Glutamatergic neuron (in vitro differentiated cells): ENCODE measurements at regions not wholly inside any gene's neighbourhood (a gene's known extent, or its start where the extent isn't known, plus 50 kb on each side); places are given as distances from the start of the nearest gene placed in this dataset.

Source experiments
- DNase-seq: peaks from one replicate; pipeline ENCODE4 v3.0.0; 2022
- H3K27ac Mint-ChIP-seq: one replicate; pipeline ENCODE4 v1.8.0; 2020; ENCODE audit warnings: mild to moderate bottlenecking, mixed read lengths, inconsistent platforms; ENCODE audit not compliant: unreplicated experiment
- H3K27me3 Mint-ChIP-seq: one replicate; pipeline ENCODE4 v1.8.0; 2020; ENCODE audit warnings: mild to moderate bottlenecking, moderate library complexity, mixed read lengths, inconsistent platforms; ENCODE audit not compliant: unreplicated experiment
- H3K36me3 Mint-ChIP-seq: one replicate; pipeline ENCODE4 v1.8.0; 2020; ENCODE audit warnings: mild to moderate bottlenecking, mixed read lengths, inconsistent platforms; ENCODE audit not compliant: unreplicated experiment
- H3K4me1 Mint-ChIP-seq: one replicate; pipeline ENCODE4 v1.8.0; 2020; ENCODE audit warnings: mild to moderate bottlenecking, low read depth, mixed read lengths, inconsistent platforms; ENCODE audit not compliant: unreplicated experiment
- H3K4me3 Mint-ChIP-seq: one replicate; pipeline ENCODE4 v1.8.0; 2020; ENCODE audit warnings: mild to moderate bottlenecking, mixed read lengths, inconsistent platforms; ENCODE audit not compliant: unreplicated experiment
- H3K9me3 Mint-ChIP-seq: one replicate; pipeline ENCODE4 v1.8.0; 2020; ENCODE audit warnings: mild to moderate bottlenecking, moderate library complexity, mixed read lengths, inconsistent platforms; ENCODE audit not compliant: unreplicated experiment
- TF ChIP-seq, protein P1 (sequence below): fragments of 200-600 bp; sonication (generic); IDR thresholded peaks from one replicate; pipeline ENCODE4 v1.5.0; 2021; ENCODE audit not compliant: partially characterized antibody, unreplicated experiment

DNA sequence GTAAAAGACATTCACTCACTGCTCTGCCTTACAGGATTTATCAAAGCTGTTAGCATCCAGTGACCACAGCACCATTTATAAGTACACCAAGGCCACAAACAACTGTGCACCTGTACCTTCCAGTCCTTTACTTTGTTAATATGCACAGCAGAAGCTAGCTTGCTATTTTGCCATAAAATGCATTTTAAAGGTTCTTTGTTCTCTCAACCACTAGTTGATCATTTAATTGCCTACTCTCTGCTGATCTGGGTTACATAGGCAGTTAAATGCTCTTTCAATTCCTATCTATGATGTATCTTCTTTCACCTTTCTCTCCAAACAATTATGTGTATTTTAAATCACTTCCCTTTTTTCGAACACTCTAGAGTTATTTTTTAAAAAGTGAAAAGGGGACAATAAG, 126.4 kb downstream of the SIPA1L2 start:
- peaks cover 59% of the 10 kb centered on the region for H3K4me1 Mint-ChIP-seq
- DNase-seq: no peak
- TF ChIP-seq, protein P1, sequence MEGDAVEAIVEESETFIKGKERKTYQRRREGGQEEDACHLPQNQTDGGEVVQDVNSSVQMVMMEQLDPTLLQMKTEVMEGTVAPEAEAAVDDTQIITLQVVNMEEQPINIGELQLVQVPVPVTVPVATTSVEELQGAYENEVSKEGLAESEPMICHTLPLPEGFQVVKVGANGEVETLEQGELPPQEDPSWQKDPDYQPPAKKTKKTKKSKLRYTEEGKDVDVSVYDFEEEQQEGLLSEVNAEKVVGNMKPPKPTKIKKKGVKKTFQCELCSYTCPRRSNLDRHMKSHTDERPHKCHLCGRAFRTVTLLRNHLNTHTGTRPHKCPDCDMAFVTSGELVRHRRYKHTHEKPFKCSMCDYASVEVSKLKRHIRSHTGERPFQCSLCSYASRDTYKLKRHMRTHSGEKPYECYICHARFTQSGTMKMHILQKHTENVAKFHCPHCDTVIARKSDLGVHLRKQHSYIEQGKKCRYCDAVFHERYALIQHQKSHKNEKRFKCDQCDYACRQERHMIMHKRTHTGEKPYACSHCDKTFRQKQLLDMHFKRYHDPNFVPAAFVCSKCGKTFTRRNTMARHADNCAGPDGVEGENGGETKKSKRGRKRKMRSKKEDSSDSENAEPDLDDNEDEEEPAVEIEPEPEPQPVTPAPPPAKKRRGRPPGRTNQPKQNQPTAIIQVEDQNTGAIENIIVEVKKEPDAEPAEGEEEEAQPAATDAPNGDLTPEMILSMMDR: no peak

GRCh38 chr1:232501854-232502253, 128.1 kb downstream of the SIPA1L2 start:
- Mint-ChIP-seq H3K4me1 (peaks cover 45% of the 10 kb centered on the region), H3K4me3 (no peak overlapping the region), H3K9me3 (peaks cover 16% of the 10 kb centered on the region), H3K36me3 (no peaks in the 10 kb centered on the region), H3K27me3 (no peaks in the 10 kb centered on the region), H3K27ac (no peak overlapping the region)
- no peak for DNase-seq
- TF ChIP-seq, protein P1: no peak

More for the DNA sequence above, 126.4 kb downstream of the SIPA1L2 start:
- Mint-ChIP-seq H3K9me3 (peaks cover 18% of the 10 kb centered on the region), H3K36me3 (no peaks in the 10 kb centered on the region), H3K4me3 (no peak overlapping the region), H3K27me3 (peaks cover 4% of the 10 kb centered on the region), H3K27ac (no peak overlapping the region)

- H3K36me3 Mint-ChIP-seq: no peaks in the 10 kb centered on the region
Observed at GRCh38 chr1:232499188-232499587, 130.7 kb downstream of the SIPA1L2 start.

DNA sequence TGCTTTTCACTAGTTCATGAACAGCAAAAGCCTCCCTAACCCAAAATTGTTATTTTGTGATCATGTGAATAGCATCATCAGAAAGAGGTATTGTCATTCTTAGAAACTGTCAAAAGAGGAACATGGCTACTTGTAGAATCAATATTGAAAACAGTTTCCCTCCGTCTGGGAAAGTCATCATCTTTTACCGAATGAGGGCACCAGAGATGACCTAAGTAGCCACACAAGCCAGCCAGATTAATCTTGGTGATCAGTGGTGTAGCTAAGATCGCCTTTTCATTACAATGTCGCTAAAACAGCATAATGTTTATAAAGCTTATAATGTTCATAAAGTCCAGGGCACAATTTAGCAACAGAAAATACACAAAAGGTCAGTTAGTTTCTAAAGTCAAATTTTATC, 136.1 kb downstream of the SIPA1L2 start:
- Mint-ChIP-seq H3K27ac (no peak overlapping the region), H3K4me3 (no peak overlapping the region), H3K27me3 (peaks cover 2% of the 10 kb centered on the region), H3K9me3 (peaks cover 7% of the 10 kb centered on the region), H3K36me3 (peaks cover 13% of the 10 kb centered on the region), H3K4me1 (peaks cover 21% of the 10 kb centered on the region)
- TF ChIP-seq, protein P1: no peak
- DNase-seq: no peak

More at GRCh38 chr1:232499188-232499587, 130.7 kb downstream of the SIPA1L2 start:
- DNase-seq: no peak
- peaks cover 16% of the 10 kb centered on the region for H3K9me3 Mint-ChIP-seq
- TF ChIP-seq, protein P1: no peak
- H3K4me1 Mint-ChIP-seq: peaks cover 44% of the 10 kb centered on the region
- H3K27ac Mint-ChIP-seq: peak overlapping the region; percentile 43
- H3K27me3 Mint-ChIP-seq: peaks cover 2% of the 10 kb centered on the region
- H3K4me3 Mint-ChIP-seq: peak overlapping the region; percentile 25

DNA sequence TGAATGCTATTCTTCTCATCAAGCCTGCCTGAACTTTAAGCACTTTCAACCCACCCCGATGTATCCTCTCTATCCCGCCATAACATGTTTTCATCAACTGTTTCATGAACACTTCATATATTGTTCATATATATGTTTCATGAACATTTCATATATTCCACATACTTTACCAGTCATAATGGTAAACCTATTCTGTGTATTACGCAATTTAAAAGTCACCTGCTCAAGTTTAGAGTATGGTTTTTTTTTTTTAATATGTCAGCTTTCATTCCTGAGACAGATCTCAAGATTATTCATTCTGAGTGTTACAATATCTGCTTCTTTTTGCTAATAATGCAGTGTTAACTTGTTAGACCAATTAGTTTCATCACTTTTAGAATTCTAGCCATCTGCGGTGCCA, 140.7 kb downstream of the SIPA1L2 start:
- Mint-ChIP-seq H3K27ac (no peak overlapping the region), H3K9me3 (peaks cover 6% of the 10 kb centered on the region), H3K4me1 (peaks cover 35% of the 10 kb centered on the region), H3K27me3 (no peaks in the 10 kb centered on the region), H3K4me3 (no peak overlapping the region), H3K36me3 (peaks cover 13% of the 10 kb centered on the region)
- TF ChIP-seq, protein P1: no peak
- no peak for DNase-seq
